HG02798 (cell line): ENCODE measurements at regions not wholly inside any gene's neighbourhood (a gene's known extent, or its start where the extent isn't known, plus 50 kb on each side); places are given as distances from the start of the nearest gene placed in this dataset.

Experiments
- ATAC-seq: cut with Tn5 transposase; IDR thresholded peaks from one replicate; pipeline ENCODE4 v1.9.1; 2021; ENCODE audit warnings: mild to moderate bottlenecking; ENCODE audit not compliant: unreplicated experiment, poor library complexity

DNA sequence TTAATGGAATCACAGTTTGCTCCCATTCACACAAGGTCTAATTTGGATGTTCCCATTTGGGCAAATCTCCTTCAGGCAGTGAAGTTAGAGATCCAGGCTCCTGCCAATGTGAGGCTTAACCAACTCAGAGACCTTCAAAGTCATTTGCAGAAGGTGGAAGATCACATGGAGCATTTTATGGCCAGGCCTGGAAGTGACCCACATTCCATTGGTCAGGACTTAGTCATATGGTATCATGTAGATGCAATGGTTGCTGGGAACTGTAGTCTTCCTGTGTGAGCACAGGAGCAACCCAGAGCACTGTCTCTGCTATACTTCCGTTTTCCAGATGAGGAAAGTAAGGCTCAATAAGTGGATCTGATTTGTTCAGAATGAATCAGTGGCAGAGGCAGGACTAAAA is 292.7 kb upstream of the SMARCA2 start:
- peak; percentile 64 for ATAC-seq

DNA sequence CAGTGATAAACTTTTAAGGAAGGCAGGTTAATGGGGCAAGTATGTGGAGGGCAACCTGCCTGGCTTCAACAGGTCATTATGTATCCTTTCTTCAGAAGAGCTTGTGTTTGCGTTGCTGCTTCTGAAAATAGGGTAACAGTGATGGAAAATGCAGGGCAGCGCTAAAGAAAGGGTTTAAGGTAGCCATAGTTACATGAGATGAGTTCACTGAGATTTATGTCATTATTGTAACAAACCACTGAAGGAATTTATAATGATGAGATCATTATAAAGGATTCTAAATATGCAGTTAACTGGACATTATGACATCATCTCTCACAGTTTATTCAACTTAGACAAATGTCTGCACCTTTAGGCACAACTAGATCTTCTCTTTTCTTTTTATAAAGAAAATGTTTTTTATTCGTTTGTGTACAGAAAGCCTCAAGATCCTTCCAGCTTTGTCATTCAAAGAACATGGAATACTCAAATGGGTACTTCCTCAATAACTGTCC is 291.6 kb upstream of the SMARCA2 start:
- ATAC-seq, result no peak

DNA sequence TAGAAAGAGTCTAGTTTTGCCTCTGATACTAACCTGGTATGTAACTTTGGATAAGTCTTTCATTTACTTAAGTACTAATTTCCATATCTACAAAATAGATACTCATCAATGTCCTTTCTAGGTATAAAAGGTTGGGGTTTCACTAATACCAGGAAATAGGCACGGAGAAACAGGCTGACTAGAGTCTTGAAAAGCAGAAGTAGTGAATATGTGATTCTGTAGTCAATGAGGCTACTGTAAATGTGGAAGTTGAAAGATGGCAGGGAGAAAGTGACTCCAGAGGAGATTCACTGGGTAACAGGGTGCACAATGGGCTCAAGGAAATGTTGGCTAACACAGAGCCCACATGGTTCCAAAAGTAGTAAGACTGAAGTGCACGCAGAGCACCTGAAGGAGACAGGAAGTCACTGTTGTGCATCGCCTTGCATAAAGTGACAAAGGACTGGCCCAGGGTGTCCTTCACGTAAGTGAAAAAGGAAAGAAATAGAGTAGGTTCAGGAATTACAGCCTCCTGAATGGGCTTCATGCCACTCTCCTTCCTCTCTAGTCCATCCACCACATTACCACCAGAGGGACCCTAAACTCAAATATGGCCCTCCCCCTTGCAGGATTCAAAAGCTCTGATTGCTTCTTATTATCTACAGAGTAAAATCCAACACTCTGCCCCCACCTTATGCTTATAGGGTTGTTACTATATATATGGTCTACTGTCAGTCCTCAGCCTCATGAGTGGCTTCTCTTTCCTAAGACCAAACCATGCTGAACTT is 288.0 kb upstream of the SMARCA2 start:
- peak; percentile 36 for ATAC-seq

DNA sequence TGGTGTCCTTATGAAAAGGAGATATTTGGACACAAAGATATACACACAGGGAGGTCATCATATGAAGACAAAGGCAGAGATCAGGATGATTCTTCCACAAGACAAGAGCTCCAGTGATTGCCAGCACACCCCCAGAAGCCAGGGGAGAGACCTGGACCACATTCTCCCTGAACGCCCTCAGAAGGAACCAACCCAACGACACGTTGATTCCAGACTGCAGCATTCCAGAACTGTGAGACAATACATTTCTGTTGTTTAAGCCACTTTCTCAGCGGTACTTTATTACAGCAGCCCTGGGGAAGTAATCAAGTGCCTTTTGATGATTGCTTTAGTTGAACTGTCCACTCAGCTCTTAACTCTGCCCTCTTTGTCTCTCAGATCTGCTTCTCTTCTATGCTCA is 285.5 kb upstream of the SMARCA2 start:
- no peak for ATAC-seq

DNA sequence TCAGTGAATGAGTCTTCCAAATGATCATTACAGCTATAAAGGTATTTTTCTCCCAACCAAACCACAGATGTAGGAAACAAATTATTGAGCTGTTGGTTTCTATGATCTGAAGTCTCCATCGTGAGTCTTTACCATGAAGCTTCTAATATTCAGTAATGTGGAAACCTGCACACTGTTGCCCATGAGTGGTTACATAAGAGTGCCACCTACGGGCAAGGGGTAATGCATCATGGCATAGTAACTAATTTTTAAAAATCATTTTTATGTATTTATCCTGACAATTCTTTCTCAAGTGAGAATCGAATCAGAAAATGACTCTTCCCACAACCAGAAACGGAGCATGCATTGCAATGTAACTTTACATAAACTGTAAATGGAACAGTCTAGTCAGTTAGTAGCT is 282.5 kb upstream of the SMARCA2 start:
- ATAC-seq, result no peak

DNA sequence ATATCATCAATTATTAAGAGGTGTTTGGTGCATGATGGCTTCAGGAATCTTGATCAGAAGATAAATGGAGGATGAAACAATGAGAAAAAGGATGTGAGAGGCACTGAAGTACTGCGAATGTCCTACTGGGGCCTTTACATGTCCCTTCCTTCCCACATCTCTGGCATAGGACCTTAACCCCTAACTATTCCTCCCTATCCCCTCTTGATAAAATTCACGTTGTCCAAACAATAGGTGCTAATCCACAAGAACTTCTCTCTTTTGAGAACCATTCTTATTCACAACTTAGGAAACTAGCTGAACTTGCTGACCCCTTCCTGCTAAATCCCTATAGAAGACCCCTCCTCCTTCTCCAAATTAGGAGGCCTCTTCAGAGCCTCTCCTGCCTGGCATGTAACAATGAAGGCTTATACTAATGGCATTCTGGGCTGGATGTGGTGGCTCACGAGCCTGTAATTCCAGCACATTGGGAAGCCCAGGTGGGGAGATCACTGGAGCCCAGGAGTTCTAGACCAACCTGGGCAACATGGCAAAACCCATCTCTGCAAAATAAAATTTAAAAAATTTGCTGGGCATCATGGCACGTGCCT is 276.5 kb upstream of the SMARCA2 start:
- ATAC-seq, result no peak

DNA sequence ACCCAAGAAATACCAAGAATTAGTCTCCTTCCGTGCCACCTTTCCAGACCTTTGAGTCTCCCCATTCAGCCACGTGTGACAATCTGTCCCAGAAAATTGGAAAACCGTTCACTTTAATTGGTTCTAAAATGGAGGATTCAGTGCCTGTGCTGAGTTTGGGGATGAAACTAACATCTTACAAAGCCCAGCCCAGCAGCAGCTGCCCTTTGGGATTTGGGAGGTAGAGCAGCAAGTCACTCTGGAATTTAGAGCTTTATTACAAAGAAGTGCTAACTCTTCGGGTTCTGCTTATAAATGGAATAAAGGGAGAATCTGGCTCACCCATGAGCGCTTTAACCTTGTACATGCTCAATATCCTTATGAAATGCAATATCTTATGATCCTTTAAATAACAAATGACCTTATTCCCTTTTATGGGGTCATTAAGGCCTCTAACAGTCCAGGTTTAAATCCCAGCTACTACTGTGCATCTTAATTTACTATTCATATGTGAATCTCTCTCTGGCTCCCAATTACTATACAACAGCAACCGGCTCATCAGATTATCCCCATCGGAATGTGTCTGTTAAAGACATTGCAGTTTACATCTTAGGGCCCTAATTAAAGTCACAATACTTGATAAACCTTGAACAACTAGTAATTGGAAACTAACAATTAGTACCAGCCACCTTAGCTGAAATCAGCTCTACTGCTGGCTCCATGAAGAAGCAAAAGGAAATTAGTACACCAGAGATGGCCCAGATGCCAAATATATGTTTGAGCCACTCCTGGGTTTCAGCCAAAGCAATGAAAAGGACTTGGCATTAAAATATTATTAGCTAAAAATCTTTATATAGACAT is 271.8 kb upstream of the SMARCA2 start:
- no peak for ATAC-seq

DNA sequence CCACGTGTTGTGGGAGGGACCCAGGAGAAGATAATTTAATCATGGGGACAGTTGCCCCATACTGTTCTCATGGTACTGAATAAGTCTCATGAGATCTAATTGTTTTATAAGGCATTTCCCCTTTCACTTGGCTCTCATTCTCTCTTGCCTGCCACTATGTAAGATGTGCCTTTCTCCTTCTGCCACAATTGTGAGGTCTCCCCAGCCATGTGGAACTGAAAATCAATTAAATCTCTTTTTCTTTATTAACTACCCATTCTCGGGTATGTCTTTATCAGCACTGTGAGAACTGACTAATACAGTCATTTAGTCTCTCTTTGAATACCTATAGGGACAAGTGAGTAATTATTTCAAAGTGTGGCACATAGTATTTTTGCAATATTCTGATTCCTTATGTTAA is 269.2 kb upstream of the SMARCA2 start:
- ATAC-seq, result no peak

DNA sequence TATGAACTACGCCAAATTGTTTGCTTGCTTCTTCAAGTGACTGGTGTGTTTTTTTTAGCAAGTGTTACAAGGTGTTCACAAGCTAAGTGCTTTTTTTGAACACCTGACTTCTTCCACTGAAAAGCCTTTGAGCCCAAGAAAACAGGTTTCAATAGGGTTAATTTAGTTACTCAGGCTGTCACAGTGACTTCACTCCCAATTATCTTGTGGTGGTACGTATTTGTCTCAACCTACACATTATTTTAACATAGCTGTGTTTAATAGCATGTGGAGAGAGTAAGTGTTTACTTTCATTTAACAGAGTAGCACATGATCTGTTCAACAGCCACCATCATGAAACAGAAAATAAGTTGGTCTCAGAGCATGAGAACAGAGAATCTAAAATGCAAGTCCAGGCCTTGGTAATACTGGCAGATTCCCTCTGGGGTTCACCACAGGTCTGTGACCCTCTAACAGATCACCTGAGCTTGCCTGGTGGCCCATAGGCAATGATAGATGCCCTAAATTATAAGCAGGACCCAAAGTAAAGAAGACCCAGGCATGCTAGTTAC is 267.7 kb upstream of the SMARCA2 start:
- peak; percentile 71 for ATAC-seq

DNA sequence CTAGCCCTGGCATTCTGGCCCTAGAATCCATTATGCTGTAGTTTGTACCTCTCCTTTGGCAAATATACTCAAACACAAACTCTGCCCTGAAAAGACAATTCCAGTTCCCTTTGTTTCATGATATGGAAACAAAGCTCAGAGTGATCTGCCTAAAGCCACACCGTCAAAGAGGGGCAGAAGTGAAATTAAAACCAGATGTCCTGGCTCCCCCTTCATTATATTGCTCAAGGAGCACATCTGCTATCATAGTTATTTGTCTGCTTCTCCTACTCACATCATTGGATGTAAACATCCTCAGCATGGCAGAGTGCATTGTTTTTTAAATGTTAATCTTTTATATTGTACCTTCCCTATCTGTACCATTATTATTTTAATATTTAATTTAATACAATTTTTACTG is 266.7 kb upstream of the SMARCA2 start:
- ATAC-seq, result no peak

DNA sequence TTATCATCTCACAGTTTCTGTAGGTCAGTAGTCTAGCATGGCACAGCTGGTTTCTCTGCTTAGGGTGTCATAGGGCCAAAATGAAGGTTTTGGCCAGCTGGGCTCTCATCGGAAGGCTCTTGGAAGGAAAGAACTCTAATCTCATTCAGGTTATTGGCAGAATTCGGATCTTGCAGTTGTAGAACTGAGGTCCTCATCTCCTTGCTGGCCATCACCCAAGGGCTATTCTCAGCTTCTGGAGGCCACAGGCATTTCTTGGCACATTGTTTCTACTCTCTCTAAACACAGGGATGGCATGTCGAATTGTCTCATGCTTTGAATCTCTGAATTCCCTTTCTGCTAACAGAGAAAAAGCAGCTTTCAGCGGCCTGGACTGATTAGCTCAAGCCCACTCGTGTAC is 258.0 kb upstream of the SMARCA2 start:
- no peak for ATAC-seq

DNA sequence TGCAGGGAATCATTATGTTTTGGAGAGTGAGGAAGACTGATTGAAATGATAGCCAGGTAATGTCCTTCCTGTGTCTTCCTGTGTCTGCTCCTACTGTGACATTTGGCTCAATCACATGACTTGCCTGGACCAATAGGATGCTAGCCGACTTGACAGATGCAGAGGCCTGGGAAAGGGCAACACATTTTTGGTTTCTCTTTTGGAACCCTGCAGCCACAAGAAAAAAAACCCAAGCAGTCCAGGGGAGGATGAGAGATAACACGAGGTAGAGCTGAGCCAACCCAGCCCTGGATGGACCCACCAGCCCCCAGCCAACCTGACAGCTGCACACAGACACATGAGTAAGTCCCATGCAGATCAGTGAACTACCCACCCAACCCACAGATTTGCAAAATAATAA is 256.1 kb upstream of the SMARCA2 start:
- ATAC-seq, result peak; percentile 94

DNA sequence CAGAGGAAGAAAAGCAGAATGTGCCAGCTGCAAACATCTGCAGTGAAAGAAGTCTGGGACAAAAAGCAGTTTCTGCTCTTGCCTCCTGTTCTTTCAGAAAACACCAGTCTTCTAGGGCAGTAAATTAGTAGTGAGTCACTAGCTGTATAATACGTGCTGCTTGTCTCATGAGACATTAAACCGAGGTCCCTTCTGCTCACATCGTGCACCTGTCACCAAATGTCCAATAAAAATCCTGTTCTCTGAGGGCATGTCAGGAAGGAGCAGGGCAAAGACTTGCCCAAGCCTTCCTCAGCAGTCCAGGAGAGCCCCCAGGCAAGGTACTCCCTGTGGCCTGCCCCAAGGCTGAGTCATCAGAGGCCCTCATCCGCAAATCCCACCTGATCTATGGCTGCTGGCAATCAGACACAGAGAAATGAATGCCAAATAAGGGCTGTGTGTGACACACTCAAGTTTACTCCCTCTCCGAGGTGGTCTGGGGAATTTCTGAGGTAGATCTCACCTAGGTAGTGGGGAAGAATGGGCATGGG is 255.3 kb upstream of the SMARCA2 start:
- no peak for ATAC-seq

DNA sequence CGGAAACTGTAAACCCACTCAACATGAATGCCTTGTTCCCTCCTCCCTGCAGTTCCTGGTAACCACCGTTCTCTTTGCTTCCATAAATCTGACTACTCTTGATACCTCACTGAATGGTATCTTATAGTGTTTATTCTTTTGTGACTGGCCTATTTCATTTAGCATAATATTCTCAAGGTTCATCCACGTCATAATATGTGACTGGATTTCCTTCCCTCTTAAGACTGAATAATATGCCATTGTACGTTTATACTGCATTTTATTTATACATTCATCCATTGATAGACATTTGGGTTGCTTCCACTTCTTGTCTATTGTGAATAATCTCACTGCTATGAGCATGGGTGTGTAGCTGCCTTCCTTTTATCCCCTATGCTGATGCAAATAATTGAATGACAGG is 253.3 kb upstream of the SMARCA2 start:
- no peak for ATAC-seq

DNA sequence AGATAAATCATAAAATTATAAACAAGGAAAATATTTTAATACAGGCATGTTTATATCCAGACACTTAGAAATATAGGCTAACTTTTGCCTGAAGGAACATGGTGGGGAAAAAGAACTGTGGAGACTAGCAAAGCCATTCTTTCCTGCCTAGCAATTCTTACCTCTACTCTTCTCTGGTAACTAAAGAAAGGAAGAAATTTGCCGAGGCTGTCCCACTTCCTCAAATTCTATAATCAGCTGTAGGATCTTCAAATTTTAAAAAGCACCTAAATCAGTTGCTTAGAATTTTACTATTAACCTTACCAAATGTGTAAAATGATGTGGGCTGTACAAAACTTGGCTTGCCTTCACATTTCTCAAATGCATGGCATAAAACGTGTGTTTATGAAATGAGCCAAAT is 249.1 kb upstream of the SMARCA2 start:
- no peak for ATAC-seq

DNA sequence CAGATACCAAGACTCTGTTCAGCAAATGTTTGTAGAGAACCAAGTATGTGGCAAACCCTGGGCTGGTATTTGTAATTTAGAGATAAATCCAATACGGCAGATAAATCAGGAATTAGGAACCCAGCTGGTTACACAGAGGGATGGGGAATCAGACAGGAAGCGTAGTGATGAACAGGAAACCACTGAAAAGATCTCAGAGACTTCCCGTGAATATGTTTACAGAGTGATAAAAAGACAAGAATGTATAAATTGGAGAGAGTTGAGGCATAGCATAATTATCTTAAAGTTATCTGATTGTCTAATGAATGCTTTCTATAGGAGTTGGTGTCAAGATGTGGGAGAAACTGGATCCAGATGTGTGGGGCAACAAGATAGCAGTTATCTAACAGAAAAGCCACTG is 246.6 kb upstream of the SMARCA2 start:
- ATAC-seq, result no peak

DNA sequence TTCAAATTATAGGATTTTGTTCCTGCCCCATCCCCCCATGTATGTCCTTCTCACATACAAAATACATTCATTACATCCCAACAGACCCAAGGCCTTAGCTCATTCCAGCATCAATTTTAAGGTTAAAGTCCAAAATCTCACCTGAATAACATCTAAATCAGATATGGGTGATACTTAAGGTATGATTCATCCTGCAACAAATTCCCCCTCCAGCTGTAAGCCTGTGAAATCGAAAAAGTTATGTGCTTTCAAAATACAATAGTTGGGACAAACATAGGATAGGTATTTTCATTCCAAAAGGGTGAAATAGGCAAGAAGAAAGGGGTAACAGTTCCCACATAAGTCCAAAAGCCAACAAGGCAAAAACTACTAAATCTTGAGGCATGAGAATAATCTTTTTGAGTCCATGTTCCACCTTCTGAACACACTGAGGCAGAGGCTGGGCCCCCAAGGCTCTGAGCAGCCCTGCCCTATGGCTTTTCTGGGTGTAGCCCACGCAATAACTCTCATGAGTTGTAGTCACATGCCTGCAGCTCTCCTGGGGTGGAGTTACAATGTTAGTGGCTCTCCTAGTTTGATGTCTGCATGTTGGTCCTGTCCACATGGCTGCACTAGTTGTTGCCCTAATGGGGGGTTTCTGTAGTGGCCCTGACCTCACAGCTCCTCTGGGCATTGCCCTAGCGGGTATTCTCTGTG is 243.9 kb upstream of the SMARCA2 start:
- ATAC-seq, result no peak

DNA sequence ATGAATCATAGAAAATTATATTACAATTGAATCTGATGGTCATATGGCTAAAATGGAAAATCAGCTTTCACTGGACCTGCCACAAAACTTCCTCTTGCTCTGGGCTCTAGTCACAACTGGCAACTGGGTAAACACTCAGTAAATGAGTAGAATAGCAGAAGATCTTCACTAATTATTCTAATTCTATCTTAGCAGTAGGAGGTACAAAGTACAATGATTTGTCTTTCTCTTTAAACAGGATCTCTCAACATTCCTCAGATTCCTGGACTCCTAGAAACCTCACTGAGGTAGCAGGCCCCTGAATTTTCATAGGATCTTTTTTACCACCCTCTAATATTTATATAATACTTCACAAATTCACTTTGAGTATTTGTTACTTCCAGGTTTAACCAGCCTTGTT is 239.9 kb upstream of the SMARCA2 start:
- ATAC-seq, result no peak

DNA sequence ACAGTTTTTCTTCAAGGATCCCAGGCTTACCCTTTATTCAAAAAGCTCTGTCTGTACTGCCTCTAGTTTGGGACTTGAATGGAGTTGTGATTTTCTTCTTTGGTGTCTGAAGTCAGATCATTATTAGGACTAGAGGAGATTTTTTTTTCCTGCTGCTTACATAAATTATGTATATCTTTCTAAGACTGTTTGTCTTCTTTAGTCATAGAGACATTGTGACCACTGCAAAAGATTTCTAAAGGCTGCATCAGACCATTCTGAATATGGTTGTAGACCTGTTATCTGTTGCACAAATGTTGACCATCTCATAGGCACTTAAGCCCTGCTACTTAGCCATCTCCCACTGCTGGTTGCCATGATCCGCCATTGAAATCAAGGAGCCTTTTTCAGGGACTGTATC is 238.5 kb upstream of the SMARCA2 start:
- ATAC-seq, result no peak

DNA sequence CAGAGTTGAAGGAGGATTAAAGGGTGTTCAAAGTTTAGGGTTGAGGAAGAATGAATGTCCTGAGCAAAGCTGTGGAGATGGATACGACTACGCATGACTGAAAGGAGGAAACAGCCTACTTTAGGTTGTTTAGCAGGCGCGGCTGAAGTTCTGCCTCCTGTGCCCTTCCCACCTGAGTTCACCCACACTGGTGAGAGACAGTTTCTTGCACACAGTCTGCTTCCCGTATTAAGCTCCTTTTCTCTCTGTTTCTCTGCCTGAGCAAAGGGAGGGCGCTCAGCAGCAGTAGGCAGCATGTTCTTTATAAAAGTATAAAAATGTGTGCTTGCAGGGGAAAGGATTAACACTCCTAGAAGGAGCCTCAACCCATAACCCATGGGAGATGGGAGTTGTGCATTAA is 224.0 kb upstream of the SMARCA2 start:
- ATAC-seq, result no peak
